ENCODE measurements at regions not wholly inside any gene's neighbourhood (a gene's known extent, or its start where the extent isn't known, plus 50 kb on each side); places are given as distances from the start of the nearest gene placed in this dataset.
"Not testable (repeated sequence)": the region's sequence is repeated elsewhere in the genome, so short reads cannot be mapped to it uniquely, and the experiment has no call there.

DNA sequence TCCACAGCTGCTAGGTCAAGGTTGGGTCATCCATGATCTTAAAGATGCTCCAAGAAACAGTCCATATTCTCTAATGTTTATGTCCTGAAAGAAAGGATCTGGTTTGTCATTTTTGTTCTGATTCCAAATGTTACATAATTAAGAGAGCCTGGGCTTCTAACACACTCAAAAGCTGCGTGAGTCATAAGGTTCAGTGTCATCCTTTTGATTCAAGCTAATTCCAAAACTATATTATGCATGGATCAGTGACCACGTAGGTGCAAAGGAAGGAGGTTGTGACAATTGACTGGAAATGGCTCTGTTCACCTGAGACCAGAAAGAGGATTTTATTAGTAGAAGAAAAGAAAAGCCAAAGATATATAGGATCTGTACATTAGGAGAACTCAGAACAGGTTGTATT is 268.7 kb upstream of the GK2 start:
- TF ChIP-seq CTCF (IDR thresholded peaks at IDR 0.05; ENCODE audit: control insufficient read depth, insufficient read depth, low read depth, low read length, missing control alignments) = no peak
- DNase-seq (ENCODE audit: low read depth) = no peak
- no peak overlapping the region for H3K4me3 ChIP-seq (ENCODE audit: control insufficient read depth, low read depth, low read length)

DNA sequence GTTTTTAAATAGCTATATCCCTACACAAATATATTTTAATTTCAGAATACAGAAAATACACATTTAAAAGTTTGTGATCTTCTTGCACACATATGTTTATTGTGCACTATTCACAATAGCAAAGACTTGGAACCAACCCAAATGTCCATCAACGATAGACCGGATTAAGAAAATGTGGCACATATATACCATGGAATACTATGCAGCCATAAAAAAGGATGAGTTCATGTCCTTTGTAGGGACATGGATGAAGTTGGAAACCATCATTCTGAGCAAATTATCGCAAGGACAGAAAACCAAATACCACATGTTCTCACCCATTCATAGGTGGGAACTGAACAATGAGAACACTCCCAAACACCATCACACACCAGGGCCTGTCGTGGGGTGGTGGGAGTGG is 266.9 kb upstream of the GK2 start:
- not testable (repeated sequence) for H3K4me3 ChIP-seq (ENCODE audit: control insufficient read depth, low read depth, low read length); DNase-seq (ENCODE audit: low read depth)

GRCh38 chr4:79673898-79674297 is 265.9 kb upstream of the GK2 start:
- no peak overlapping the region for H3K4me3 ChIP-seq (ENCODE audit: control insufficient read depth, low read depth, low read length)
- no peak for TF ChIP-seq CTCF (IDR thresholded peaks at IDR 0.05; ENCODE audit: control insufficient read depth, insufficient read depth, low read depth, low read length, missing control alignments)
- DNase-seq (ENCODE audit: low read depth) = no peak

- DNase-seq (ENCODE audit: low read depth) = no peak
- no peak for TF ChIP-seq CTCF (IDR thresholded peaks at IDR 0.05; ENCODE audit: control insufficient read depth, insufficient read depth, low read depth, low read length, missing control alignments)
- H3K4me3 ChIP-seq (ENCODE audit: control insufficient read depth, low read depth, low read length) = no peak overlapping the region
These were observed 265.3 kb upstream of the GK2 start for GRCh38 chr4:79673377-79673776.

GRCh38 chr4:79666875-79667274 is 258.8 kb upstream of the GK2 start:
- no peak for TF ChIP-seq CTCF (IDR thresholded peaks at IDR 0.05; ENCODE audit: control insufficient read depth, insufficient read depth, low read depth, low read length, missing control alignments)
- DNase-seq (ENCODE audit: low read depth) = no peak
- H3K4me3 ChIP-seq (ENCODE audit: control insufficient read depth, low read depth, low read length) = no peak overlapping the region

- no peak for DNase-seq (ENCODE audit: low read depth)
- no peak overlapping the region for H3K4me3 ChIP-seq (ENCODE audit: control insufficient read depth, low read depth, low read length)
- TF ChIP-seq CTCF (IDR thresholded peaks at IDR 0.05; ENCODE audit: control insufficient read depth, insufficient read depth, low read depth, low read length, missing control alignments) = no peak
These were observed 258.1 kb upstream of the GK2 start for GRCh38 chr4:79666112-79666511.

DNA sequence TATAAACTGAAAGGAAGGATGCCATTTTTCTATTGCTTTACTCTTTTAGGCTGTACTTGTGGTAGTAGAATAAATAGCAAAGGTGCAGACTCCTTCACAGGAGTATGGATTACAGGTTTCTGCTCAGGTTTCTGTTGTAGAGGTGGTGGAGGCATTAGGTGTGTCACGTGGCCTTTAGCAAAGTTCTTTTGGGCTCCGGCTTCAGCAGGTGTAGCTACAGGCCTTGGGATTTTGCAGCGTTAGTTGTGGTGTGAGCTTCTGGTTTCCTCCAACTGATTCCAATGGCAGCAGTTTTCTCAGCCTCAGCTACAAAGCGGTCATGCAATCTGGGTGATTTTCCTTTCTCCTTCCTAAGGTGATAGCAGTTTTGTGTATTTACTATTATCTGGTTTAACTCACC is 255.8 kb upstream of the GK2 start:
- no peak for DNase-seq (ENCODE audit: low read depth)
- H3K4me3 ChIP-seq (ENCODE audit: control insufficient read depth, low read depth, low read length) = no peak overlapping the region
- TF ChIP-seq CTCF (IDR thresholded peaks at IDR 0.05; ENCODE audit: control insufficient read depth, insufficient read depth, low read depth, low read length, missing control alignments) = no peak
